ENCODE measurements at regions not wholly inside any gene's neighbourhood (a gene's known extent, or its start where the extent isn't known, plus 50 kb on each side); places are given as distances from the start of the nearest gene placed in this dataset.
"Not testable (repeated sequence)": the region's sequence is repeated elsewhere in the genome, so short reads cannot be mapped to it uniquely, and the experiment has no call there.

GRCh38 chrX:65451663-65452062 lies 82.9 kb downstream of the LAS1L start:
- Histone ChIP-seq H3K36me3 (ENCODE audit: low read length) (no peaks in the 10 kb centered on the region), H3K4me3 (ENCODE audit: insufficient read depth, low read length, poor library complexity, severe bottlenecking) (no peak overlapping the region), H3F3A (ENCODE audit: insufficient read depth) (no peaks in the 10 kb centered on the region), H3K9me3 (ENCODE audit: insufficient read depth, low read length) (no peaks in the 10 kb centered on the region), H3K4me2 (ENCODE audit: low read depth, low read length, poor library complexity, severe bottlenecking) (no peak overlapping the region), H3K27ac (ENCODE audit: low read depth, low read length) (no peak overlapping the region), H2AFZ (ENCODE audit: low read depth, low read length, severe bottlenecking) (no peak overlapping the region), H3K79me2 (ENCODE audit: insufficient read depth, low read length) (no peaks in the 10 kb centered on the region), H3K9ac (ENCODE audit: low read length) (no peak overlapping the region), H3K27me3 (ENCODE audit: low read length) (no peaks in the 10 kb centered on the region), H4K20me1 (ENCODE audit: low read depth, low read length) (no peaks in the 10 kb centered on the region), H3K9me2 (replicated peaks; ENCODE audit: insufficient read depth, low read length) (no peaks in the 10 kb centered on the region)
- TF ChIP-seq EZH2phosphoT487 (conservative IDR thresholded peaks at IDR 0.05; ENCODE audit: low read length) = no peak
- peak; percentile 35 for TF ChIP-seq CTCF (IDR thresholded peaks at IDR 0.05; ENCODE audit: insufficient read depth, low read length, poor library complexity, severe bottlenecking)

- no peaks in the 10 kb centered on the region for H3K9me2 ChIP-seq (replicated peaks; ENCODE audit: insufficient read depth, low read length)
- H3K9ac ChIP-seq (ENCODE audit: low read length) = no peak overlapping the region
- H2AFZ ChIP-seq (ENCODE audit: low read depth, low read length, severe bottlenecking) = no peak overlapping the region
- H3K36me3 ChIP-seq (ENCODE audit: low read length) = no peaks in the 10 kb centered on the region
- no peak overlapping the region for H3K4me2 ChIP-seq (ENCODE audit: low read depth, low read length, poor library complexity, severe bottlenecking)
- H3K27me3 ChIP-seq (ENCODE audit: low read length) = no peaks in the 10 kb centered on the region
- H3K79me2 ChIP-seq (ENCODE audit: insufficient read depth, low read length) = no peaks in the 10 kb centered on the region
- no peaks in the 10 kb centered on the region for H3K9me3 ChIP-seq (ENCODE audit: insufficient read depth, low read length)
- H4K20me1 ChIP-seq (ENCODE audit: low read depth, low read length) = no peaks in the 10 kb centered on the region
- no peak overlapping the region for H3K4me3 ChIP-seq (ENCODE audit: insufficient read depth, low read length, poor library complexity, severe bottlenecking)
- H3K27ac ChIP-seq (ENCODE audit: low read depth, low read length) = no peak overlapping the region
- TF ChIP-seq CTCF (IDR thresholded peaks at IDR 0.05; ENCODE audit: insufficient read depth, low read length, poor library complexity, severe bottlenecking) (no peak), EZH2phosphoT487 (conservative IDR thresholded peaks at IDR 0.05; ENCODE audit: low read length) (no peak)
- no peaks in the 10 kb centered on the region for H3F3A ChIP-seq (ENCODE audit: insufficient read depth)
Observed at GRCh38 chrX:65420154-65420553, 114.4 kb downstream of the LAS1L start.

- H2AFZ ChIP-seq (ENCODE audit: low read depth, low read length, severe bottlenecking); H3K9ac ChIP-seq (ENCODE audit: low read length); H3K36me3 ChIP-seq (ENCODE audit: low read length); H3K9me2 ChIP-seq (replicated peaks; ENCODE audit: insufficient read depth, low read length); H3K27ac ChIP-seq (ENCODE audit: low read depth, low read length); H4K20me1 ChIP-seq (ENCODE audit: low read depth, low read length); H3F3A ChIP-seq (ENCODE audit: insufficient read depth); H3K27me3 ChIP-seq (ENCODE audit: low read length); H3K9me3 ChIP-seq (ENCODE audit: insufficient read depth, low read length); H3K4me3 ChIP-seq (ENCODE audit: insufficient read depth, low read length, poor library complexity, severe bottlenecking); H3K4me2 ChIP-seq (ENCODE audit: low read depth, low read length, poor library complexity, severe bottlenecking); H3K79me2 ChIP-seq (ENCODE audit: insufficient read depth, low read length): not testable (repeated sequence)
Observed at GRCh38 chrX:65407662-65408061, 126.9 kb downstream of the LAS1L start.

GRCh38 chrX:65407157-65407626 lies 127.4 kb downstream of the LAS1L start:
- Histone ChIP-seq H4K20me1 (ENCODE audit: low read depth, low read length) (no peaks in the 10 kb centered on the region), H3K4me3 (ENCODE audit: insufficient read depth, low read length, poor library complexity, severe bottlenecking) (no peak overlapping the region), H3K79me2 (ENCODE audit: insufficient read depth, low read length) (no peaks in the 10 kb centered on the region), H3K27ac (ENCODE audit: low read depth, low read length) (no peak overlapping the region), H2AFZ (ENCODE audit: low read depth, low read length, severe bottlenecking) (no peak overlapping the region), H3K9me2 (replicated peaks; ENCODE audit: insufficient read depth, low read length) (no peaks in the 10 kb centered on the region), H3K36me3 (ENCODE audit: low read length) (no peaks in the 10 kb centered on the region), H3K4me2 (ENCODE audit: low read depth, low read length, poor library complexity, severe bottlenecking) (no peak overlapping the region), H3F3A (ENCODE audit: insufficient read depth) (no peaks in the 10 kb centered on the region), H3K9ac (ENCODE audit: low read length) (no peak overlapping the region), H3K27me3 (ENCODE audit: low read length) (no peaks in the 10 kb centered on the region), H3K9me3 (ENCODE audit: insufficient read depth, low read length) (no peaks in the 10 kb centered on the region)
- TF ChIP-seq EZH2phosphoT487 (conservative IDR thresholded peaks at IDR 0.05; ENCODE audit: low read length) = no peak
- TF ChIP-seq CTCF (IDR thresholded peaks at IDR 0.05; ENCODE audit: insufficient read depth, low read length, poor library complexity, severe bottlenecking) = no peak
